Anterior cingulate cortex (tissue), 58 donors: ENCODE measurements at regions not wholly inside any gene's neighbourhood (a gene's known extent, or its start where the extent isn't known, plus 50 kb on each side); places are given as distances from the start of the nearest gene placed in this dataset.
"Not testable (repeated sequence)": the region's sequence is repeated elsewhere in the genome, so short reads cannot be mapped to it uniquely, and the experiment has no call there.

Experiments
- DNase-seq, 58 donors: peaks; one replicate each; lab custom pipeline; 2025; lab: John Stamatoyannopoulos, UW

DNA sequence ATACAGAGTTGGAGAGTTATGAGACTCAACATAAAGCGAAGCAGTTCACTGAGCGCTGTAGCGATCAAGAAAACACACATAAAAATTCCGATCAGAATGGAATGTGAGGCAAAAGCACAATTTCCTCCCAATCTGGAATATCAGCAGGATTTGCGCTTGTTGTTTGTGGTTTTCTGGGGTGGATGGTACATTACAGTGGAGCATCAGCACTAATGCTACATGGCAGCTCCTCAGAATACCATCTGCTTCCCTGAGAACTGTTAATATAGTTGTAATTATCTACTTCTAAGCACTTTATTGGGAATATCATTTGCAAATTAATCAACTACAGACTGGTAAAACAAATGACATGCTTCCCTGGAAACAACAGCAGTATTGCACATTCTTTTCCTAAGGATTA, 324.1 kb upstream of the PPARGC1A start:
- no peak for DNase-seq

DNA sequence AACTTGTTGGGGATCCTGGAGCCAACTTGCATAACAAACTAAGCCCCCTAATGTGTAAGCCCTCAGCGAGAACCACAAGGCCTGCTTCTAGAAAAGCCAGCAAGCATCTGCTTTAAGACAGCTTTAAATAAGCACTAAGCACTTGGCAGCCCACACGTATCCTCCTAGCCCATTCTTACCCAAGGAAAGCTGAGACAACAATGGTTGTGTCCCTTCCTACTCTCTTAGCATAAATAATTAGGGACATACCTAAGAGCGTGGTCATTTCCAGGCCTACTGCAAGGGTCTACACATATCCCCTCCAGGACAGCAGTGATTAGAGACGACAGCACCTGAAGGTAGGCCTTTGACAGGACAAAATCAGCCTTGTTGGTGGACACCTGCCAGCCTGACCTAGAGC, 322.8 kb upstream of the PPARGC1A start:
- no peak for DNase-seq

DNA sequence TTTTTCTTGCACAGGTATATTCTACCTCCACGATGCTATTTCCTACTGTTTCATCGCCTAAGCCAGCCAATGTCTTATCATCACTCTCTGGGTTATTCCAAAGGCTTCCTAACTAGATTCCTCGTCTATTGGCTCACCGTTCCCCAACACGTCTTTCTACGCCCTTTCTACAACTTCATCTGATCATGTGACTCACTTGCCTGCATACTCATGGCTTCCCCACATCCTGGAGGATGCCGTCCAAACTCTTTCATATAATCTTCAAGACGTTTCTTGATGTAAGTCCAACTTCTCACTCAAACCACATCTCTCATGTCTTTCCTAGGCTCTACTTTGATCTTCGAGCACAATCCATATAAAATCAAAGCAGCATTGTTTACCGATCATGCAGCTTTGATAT, 322.0 kb upstream of the PPARGC1A start:
- no peak for DNase-seq

DNA sequence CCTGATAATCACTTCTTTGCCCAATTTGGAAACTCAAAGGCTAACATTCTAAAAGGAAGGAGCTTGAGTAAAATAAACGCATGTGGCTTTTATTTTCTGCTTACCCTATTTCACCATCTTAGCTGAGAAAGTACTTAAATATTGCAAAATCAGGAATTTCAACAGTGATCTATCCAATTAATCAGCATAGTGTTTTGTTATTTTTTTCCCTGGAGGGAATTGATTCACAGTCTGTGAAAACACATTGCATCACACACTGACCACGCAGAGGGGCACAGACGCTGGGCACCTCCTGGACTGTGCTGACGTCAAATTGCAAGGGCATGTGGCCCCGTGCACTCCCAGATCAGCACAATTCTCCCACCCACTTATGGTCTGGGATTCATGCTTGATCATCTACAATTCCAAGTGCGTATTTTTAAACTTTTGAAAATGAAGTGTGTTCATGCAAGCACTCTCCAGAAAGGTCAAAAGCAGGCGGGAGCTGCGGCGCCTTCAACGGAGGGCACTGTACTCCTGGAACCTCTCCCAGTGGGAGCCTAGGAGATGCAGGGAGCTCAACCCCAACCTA, 320.6 kb upstream of the PPARGC1A start:
- no peak for DNase-seq

DNA sequence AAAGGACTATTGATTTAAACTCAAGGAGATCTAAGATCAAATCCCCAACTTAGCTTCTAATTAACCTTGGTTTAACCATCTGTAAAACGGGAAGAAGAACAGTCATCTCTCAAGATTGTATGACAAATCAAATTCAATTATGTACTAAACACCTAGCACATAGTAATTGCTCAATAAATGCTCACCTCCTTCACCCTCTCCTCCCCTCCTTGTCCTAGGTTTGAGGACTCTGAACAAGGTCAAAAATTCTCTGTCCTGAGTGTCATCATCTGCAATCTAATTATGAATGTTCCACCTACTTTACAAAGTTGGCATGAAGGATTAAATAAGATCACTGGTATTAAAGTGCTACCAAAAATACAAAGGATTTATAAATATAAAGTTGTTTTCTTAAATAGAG, 320.1 kb upstream of the PPARGC1A start:
- no peak for DNase-seq

DNA sequence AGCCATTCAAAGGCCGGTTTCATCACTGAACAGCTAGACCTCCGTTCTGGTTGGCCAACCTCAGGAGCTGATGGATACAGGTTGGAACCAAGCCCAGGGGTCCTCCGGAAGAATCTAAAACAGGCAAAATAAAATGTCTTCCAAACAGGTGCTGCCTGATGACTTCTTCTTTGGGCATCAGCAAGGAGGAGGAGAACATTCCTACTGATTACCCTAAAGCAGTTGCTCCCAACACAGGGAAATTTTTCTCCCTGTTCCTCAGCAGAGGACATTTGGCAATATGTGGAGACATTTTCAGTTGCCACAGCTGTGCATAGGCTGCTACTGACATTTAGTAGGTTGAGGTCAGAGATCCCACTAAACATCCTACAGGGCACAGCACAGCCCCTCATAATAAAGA, 319.3 kb upstream of the PPARGC1A start:
- no peak for DNase-seq

DNA sequence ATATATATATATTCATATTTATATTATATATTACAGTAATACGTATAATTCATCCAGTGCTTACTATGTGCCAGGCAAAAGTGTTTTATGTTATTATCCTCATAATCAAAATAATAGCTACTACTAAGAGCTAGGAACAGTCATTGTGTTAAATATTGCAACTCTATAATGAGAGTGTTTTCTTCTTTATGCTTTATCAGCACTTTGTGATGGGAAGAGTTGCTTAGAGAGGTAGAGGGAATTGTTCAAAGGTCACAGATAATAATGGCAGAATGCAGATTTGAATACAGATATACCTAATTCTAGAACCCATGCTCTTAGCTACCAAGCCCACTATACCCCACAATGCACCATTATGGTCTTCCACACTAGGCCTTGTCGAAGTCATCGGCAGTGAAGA, 318.8 kb upstream of the PPARGC1A start:
- no peak for DNase-seq

DNA sequence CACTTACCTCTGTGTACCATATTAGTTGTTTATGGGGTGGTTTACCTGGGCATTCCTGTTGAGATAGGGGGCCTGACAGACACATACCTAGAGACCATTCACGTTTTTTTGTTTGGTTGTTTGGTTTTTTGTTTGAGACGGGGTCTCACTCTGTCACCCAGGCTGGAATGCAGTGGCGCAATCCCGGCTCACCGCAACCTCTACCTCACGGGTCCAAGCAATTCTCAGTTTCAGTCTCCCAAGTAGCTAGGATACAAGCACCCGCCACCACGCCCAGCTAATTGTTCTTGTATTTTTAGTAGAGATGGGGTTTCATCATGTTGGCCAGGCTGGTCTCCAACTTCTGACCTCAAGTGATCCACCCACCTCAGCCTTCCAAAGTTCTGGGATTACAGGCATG, 314.9 kb upstream of the PPARGC1A start:
- DNase-seq, result not testable (repeated sequence)

DNA sequence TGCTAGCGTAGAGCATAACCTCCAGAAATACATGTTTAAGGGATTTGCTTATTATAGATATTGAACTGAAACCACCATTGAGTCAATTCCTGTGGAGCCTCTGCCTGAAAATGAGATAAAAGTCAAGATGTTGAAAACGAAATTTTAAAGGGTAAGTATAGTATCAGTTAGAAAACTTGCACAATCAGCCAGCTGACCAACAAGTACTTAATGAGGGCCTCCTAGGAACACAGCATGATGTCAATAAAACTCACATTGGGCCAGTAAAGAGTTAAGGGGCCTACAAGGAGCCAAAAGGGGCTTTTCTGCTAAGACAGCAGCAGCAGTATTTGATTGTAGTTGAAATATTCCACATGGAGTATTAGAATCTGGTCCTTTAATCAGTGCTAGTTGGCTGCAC, 314.1 kb upstream of the PPARGC1A start:
- DNase-seq, result no peak

DNA sequence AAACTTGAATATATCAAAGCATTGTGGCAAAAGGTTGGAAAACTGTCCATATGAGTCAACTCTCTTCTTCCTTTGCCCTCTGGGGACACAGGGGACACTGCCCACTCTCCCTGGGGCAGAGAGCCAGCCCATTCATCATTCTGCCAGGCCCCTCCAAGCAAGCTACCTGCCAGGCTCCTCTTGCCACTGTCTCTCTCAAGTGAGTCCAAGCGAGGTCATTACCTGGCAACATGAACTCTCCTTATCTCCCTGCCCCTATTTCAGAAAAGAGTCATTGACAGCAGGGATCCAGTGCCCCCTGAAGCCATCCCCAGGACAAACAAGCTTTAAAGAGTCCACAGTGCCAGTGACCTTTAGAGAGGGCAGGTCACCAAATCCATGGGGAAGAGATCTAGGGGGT, 312.7 kb upstream of the PPARGC1A start:
- DNase-seq, result no peak

DNA sequence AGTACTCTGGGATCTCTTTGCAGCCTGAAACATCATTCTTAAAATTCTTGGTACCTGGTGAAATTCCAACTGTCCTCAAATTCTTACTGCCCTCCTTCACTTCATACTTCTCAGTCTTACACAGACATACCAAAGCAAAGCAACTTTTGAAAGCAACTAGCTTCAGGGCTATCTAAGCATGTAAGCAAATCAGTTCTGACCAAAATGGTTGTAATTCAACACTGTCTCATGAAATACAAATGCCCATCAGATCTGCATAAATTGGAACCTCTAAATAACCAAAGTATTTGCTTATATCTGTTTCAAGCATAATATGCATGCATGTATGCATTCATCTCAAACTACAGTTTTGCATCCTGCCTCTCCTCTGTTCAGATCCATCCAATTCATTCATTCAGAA, 308.1 kb upstream of the PPARGC1A start:
- DNase-seq, result no peak

DNA sequence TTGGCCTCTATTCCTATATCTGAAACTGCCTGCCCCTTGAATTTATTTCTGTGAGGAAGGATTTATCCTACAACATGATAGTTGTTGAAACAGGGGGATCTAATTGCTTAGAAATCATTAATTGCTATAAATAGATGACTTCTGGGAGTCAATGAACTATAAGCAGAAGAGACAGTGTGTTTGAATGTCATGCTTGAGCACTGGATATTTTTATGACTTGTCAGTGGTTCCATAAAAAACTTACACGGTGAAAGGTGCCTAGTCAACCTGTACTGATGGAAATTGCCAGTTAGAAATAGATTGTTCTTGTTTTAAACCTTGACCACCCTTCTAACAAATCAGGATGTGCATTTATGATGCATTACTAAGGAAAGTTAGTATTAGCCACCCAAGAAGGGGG, 306.9 kb upstream of the PPARGC1A start:
- DNase-seq, result no peak

DNA sequence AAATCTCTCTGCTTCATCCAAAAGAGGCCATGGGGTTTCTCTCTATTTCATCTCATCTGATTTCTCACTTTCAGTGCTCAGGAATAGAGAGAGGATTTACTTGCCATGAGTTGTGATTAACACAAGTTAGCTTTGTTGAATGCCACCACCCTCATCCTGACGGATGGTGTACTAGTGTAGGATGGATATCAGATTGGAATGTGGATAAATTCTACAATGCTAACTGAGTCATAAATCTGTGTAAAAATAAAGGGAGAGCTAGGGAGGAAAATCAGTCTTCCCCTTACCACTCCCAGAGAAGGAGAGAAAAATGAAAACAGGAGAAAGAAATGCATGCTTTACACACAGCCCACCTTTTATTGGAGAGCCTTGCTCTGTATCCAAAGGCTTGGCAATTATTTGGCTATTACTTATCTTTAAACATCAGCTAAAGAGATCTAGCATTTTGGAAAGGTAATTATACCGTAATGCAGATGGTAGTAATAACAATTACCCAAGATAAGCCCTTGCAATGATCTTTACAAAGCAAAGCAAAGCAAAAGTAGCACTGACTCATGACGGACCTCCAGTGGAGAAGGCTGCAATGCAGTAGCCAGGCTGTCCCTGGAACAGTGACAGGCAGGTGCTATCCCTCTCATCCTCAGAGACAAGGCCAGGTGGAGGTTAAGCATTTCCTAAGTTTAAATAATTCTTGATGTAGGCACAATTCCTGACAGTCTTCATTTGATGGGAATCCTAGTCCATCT, 306.3 kb upstream of the PPARGC1A start:
- DNase-seq, result no peak

DNA sequence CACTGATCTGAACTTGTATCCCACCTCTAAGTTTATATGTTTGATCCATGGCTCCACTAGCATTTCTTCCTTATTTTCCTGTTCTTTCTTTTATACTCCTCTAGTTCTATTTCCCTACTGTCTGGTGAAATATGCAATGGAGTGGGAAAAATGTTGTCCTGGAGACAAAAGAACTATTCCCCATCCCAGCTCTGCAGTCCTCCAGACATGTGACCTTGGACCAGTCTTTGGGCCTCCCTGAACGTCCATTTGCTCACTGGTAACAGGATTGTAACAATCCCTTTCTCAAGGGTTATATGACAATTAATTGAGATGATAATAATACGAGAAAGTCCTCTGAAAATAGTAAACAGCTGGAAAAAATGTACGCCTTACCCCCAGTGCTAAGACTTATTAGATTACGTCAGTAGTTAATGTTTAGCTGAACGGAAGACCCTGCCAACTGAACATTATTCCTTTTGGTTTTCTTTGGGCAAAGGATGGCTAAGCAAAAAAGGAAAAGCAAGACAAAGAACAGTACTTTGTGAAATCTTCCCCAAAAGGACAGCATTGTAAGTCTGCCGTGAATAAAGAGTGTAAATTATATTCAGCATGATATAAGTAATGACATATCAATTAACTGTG, 302.3 kb upstream of the PPARGC1A start:
- DNase-seq, result no peak

DNA sequence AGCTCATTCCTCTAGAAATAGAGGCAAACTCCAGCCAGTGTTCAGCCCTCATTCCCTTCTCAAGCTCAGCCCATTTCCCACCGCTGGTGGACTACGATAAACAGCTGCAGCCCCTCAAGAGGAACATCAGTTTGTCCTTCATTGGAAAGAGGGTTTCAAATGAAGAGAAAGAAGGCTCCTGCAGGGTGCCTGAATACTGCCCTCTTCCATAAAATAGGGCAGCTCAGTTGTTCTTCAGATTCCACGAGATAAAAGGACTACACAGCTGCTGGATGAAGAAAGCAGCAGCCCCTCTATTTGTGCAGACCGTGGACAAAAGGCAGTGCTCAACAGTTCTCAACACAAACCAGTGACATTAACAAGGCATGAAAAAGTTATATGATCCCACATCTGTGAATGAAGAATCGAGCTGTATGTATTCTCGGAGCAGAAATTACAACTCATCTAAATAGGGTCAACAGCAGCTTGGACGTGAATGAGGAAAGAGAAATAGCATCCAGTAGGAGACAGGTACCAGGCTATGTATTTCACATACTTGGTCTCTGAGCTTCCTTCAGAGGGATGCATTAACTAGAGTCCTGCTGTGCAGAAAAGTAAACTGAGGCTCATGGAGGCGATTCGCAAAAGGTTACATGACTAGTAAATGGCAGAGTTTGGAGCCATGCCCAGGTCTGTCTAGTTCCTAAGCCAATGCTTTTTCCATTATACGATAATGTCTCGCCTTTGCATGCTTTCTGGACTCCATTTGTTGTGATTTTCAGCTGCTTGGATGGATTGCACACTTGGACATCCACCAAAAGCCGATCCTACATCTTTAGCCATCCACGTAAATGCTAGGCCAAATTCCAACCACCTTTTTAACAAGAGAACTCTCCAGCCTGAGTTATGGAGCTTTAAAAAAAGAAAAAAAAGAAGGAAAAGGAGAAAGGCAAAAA, 301.2 kb upstream of the PPARGC1A start:
- no peak for DNase-seq

DNA sequence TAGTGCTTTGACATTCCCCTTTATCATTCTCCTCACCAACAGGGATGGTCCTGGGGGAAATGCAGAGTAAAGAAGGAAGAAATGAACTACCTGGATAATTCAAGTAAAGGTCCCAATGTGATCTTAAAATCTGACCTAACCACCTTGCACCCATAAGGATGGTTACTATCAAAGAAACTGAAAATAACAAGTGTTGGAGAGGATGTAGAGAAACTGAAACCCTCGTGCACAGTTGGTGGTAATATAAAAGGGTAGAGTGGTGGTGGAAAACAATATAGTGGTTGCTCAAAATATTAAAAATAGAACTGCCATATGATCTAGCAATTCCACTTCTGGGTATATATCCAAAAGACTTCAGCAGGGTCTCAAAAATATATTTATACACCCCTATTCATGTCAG, 298.6 kb upstream of the PPARGC1A start:
- DNase-seq, result no peak

DNA sequence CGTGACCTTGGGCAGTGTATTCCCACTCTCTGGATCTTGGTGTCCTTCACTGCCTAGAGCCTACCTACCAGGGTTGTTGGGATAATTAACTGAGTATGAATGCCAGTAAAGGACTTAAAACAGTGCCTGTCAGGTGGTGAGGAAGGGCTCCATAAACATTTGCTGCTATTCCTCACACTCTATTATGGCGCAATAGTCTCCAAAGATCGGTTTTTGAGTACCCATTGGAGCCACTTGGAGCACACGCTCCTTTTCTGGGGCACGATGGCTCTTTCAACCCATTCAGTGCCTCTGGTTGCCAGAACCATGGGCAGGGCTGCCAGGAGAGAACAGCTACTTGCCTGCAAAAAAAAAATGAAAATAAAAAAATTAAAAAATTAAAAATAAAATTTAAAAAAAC, 296.6 kb upstream of the PPARGC1A start:
- no peak for DNase-seq

DNA sequence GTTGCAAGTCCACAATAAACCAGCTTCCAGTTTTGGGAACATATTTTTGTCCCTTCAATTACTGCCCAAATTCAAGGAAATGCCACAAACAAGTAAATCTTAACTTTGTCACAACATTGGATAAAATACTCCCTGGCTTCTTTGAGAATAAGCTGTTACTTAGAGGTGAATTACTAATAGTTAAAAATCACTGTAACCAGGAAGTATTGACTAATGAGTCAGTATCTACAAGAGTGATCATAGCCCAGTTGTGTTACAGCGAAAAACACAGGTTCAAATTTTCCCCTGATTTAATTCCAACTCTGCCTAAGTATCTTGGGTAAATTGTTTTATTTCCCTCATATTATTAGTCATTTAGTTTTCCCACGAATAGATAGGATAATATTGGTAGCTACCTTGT, 291.2 kb upstream of the PPARGC1A start:
- no peak for DNase-seq

DNA sequence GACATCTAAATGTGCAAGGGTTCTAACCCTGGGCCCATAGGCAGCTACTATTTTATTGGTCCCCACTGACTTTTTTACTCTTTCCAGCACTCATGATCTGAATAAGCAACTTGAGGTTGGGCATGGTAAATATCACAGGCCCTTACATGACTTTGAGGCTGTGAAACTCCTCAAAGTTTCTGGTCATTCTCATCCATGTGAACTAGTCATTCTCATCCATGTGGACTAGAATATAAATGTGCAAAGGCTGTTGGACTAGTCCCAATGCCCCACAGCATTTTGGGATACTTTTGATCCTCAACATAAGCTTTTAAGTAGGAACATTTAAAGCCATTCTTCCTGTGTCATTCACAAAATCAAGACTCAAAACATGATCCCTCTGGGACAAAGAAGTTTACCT, 290.7 kb upstream of the PPARGC1A start:
- DNase-seq, result no peak

DNA sequence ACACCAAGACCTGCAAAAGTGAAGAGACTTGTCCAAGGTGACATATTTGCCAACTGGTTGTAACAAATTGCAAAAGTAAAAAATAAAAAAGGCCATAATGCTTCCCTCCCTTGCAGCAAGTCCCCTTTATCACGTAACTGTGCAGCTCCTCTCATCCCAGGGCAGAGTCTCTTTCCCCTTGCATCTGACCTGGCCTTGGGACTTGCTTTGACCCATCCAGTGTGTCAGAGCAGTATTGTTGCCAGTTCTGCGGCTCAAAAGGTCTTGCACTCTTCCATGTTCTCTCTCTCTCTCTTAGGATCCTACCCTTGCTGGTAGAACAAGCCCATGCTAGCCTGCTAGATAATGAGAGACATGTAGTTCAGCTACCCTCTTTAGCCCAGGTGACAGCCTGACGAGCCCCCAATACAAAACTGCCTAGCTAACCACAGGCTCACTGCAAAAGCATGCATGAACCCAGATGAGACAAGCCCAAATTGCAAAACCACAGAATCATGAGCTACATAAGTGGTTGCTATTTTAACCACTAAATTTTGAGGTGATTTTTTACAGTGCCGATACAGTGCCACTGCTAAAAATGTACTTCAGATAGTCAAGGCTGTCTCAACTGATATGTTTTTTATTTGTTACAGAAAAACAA, 289.5 kb upstream of the PPARGC1A start:
- DNase-seq, result no peak

DNA sequence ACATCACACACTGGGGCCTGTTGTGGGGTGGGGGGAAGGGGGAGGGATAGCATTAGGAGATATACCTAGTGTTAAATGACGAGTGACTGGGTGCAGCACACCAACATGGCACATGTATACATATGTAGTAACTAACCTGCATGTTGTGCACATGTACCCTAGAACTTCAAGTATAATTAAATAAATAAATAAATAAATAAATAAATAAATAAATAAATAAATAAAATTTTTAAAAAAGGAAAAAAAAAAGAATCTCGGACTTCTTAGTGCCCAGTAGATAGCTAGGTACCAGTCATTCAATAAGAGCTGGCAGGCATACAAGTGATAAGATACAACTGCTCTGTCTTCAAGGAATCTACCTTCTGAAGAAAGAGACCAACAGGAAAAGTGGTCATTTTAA, 287.6 kb upstream of the PPARGC1A start:
- DNase-seq, result not testable (repeated sequence)
